ENCODE measurements at regions not wholly inside any gene's neighbourhood (a gene's known extent, or its start where the extent isn't known, plus 50 kb on each side); places are given as distances from the start of the nearest gene placed in this dataset.

DNA sequence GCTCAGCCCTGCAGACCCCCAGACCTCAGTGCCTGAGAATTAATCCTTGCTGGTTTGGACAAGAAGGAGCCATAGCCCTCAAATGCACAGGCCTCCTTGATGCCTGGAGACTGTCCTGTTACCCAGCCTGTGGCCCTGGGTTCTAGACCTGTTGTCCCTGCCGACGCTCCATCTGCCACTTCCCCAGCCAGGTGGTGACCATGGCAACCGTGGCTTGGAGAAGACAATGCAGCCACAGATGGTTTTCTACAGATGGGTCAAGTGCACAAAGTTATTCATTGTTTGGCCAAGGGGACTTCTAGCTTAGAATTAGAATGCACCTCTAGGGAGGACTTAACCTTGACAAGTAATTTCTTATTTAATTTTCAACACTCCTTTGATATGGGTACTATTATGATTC, 297.1 kb downstream of the UACA start:
- H3K27me3 ChIP-seq (ENCODE audit: insufficient read depth, poor library complexity, severe bottlenecking): no peaks in the 10 kb centered on the region
- H3K4me3 ChIP-seq (ENCODE audit: severe bottlenecking): no peak overlapping the region
- no peak for ATAC-seq (ENCODE audit: low read depth)
- H3K9me3 ChIP-seq (ENCODE audit: severe bottlenecking): no peaks in the 10 kb centered on the region
- H3K36me3 ChIP-seq (ENCODE audit: low read depth): no peaks in the 10 kb centered on the region
- no peak for TF ChIP-seq CTCF (IDR thresholded peaks at IDR 0.05; ENCODE audit: poor library complexity, severe bottlenecking)
- no peak overlapping the region for H3K27ac ChIP-seq (ENCODE audit: poor library complexity, severe bottlenecking)
- H3K4me1 ChIP-seq (ENCODE audit: insufficient read depth, poor library complexity, severe bottlenecking): peaks cover 11% of the 10 kb centered on the region
- no peak for DNase-seq (ENCODE audit: low spot score)

DNA sequence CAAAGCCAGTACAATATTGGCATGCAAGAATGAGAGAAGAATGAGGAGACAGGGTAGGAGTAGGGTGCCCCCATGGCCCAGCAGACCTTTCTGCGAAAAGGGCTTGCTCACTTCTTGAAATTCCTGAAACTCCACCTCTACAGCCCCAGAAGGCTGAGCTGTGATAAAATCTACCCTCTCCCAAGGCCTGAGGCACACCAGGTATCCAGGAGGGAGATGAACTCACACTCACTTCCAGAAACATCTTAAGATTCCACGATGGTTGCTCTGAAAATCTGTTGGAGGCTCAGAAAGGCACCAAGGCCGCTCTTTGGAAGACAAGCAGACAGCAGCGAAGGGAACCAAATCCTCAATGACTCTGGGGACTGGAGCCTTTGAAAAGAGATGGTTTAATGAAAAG, 297.5 kb downstream of the UACA start:
- no peak overlapping the region for H3K27ac ChIP-seq (ENCODE audit: poor library complexity, severe bottlenecking)

GRCh38 chr15:70463453-70463834, 299.9 kb downstream of the UACA start:
- Histone ChIP-seq H3K4me3 (ENCODE audit: severe bottlenecking) (no peak overlapping the region), H3K36me3 (ENCODE audit: low read depth) (no peaks in the 10 kb centered on the region), H3K9me3 (ENCODE audit: severe bottlenecking) (no peaks in the 10 kb centered on the region), H3K27ac (ENCODE audit: poor library complexity, severe bottlenecking) (no peak overlapping the region), H3K4me1 (ENCODE audit: insufficient read depth, poor library complexity, severe bottlenecking) (no peaks in the 10 kb centered on the region), H3K27me3 (ENCODE audit: insufficient read depth, poor library complexity, severe bottlenecking) (no peaks in the 10 kb centered on the region)
- no peak for ATAC-seq (ENCODE audit: low read depth)
- TF ChIP-seq CTCF (IDR thresholded peaks at IDR 0.05; ENCODE audit: poor library complexity, severe bottlenecking): no peak
- DNase-seq (ENCODE audit: low spot score): no peak

More for the DNA sequence above, 297.5 kb downstream of the UACA start:
- H3K4me3 ChIP-seq (ENCODE audit: severe bottlenecking): no peak overlapping the region
- no peaks in the 10 kb centered on the region for H3K36me3 ChIP-seq (ENCODE audit: low read depth)
- peaks cover 8% of the 10 kb centered on the region for H3K4me1 ChIP-seq (ENCODE audit: insufficient read depth, poor library complexity, severe bottlenecking)
- no peak for ATAC-seq (ENCODE audit: low read depth)
- no peak for TF ChIP-seq CTCF (IDR thresholded peaks at IDR 0.05; ENCODE audit: poor library complexity, severe bottlenecking)
- H3K9me3 ChIP-seq (ENCODE audit: severe bottlenecking): no peaks in the 10 kb centered on the region
- H3K27me3 ChIP-seq (ENCODE audit: insufficient read depth, poor library complexity, severe bottlenecking): no peaks in the 10 kb centered on the region
- no peak for DNase-seq (ENCODE audit: low spot score)

GRCh38 chr15:70461992-70462391, 301.4 kb downstream of the UACA start:
- Histone ChIP-seq H3K4me1 (ENCODE audit: insufficient read depth, poor library complexity, severe bottlenecking) (peaks cover 5% of the 10 kb centered on the region), H3K9me3 (ENCODE audit: severe bottlenecking) (no peaks in the 10 kb centered on the region)
- no peak for ATAC-seq (ENCODE audit: low read depth)

GRCh38 chr15:70461017-70461416, 302.3 kb downstream of the UACA start:
- ATAC-seq (ENCODE audit: low read depth): no peak
- no peak overlapping the region for H3K4me3 ChIP-seq (ENCODE audit: severe bottlenecking)
- H3K27me3 ChIP-seq (ENCODE audit: insufficient read depth, poor library complexity, severe bottlenecking): no peaks in the 10 kb centered on the region
- TF ChIP-seq CTCF (IDR thresholded peaks at IDR 0.05; ENCODE audit: poor library complexity, severe bottlenecking): no peak
- no peaks in the 10 kb centered on the region for H3K9me3 ChIP-seq (ENCODE audit: severe bottlenecking)
- peaks cover 8% of the 10 kb centered on the region for H3K4me1 ChIP-seq (ENCODE audit: insufficient read depth, poor library complexity, severe bottlenecking)
- no peak overlapping the region for H3K27ac ChIP-seq (ENCODE audit: poor library complexity, severe bottlenecking)
- DNase-seq (ENCODE audit: low spot score): no peak
- H3K36me3 ChIP-seq (ENCODE audit: low read depth): no peaks in the 10 kb centered on the region

More at GRCh38 chr15:70461992-70462391, 301.4 kb downstream of the UACA start:
- no peak for DNase-seq (ENCODE audit: low spot score)
- Histone ChIP-seq H3K4me3 (ENCODE audit: severe bottlenecking) (no peak overlapping the region), H3K36me3 (ENCODE audit: low read depth) (no peaks in the 10 kb centered on the region), H3K27ac (ENCODE audit: poor library complexity, severe bottlenecking) (no peak overlapping the region), H3K27me3 (ENCODE audit: insufficient read depth, poor library complexity, severe bottlenecking) (no peaks in the 10 kb centered on the region)
- TF ChIP-seq CTCF (IDR thresholded peaks at IDR 0.05; ENCODE audit: poor library complexity, severe bottlenecking): no peak
